Epithelial cell of prostate (primary cell): ENCODE measurements at regions not wholly inside any gene's neighbourhood (a gene's known extent, or its start where the extent isn't known, plus 50 kb on each side); places are given as distances from the start of the nearest gene placed in this dataset.

Experiments used
- DNase-seq: peaks from one replicate; pipeline ENCODE4 v3.0.0-alpha.2; 2011; ENCODE audit warnings: low read depth, low spot score
- H3K27ac ChIP-seq: fragments of 450-650 bp; 2 replicates; pipeline ENCODE4 v1.5.1; 2017; ENCODE audit warnings: mild to moderate bottlenecking

DNA sequence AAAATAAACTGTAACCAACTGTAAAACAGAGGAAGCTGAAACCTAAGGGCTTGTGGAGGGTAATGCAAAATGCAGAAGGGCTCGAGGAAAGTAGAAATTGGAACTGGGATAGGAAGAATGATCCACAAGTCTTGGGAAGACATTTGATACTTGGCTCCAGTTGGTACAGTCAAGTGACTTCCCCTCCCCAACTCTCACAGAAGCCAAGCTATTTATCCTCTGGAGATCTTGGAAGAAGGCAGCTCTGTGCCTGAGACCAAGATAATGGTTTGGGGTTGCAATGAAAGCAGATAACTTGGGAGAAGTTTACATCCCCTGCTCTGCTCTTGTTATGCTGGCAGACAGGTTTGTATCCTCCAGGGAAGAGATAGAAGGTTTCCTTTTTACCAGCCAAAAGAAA lies 198.9 kb upstream of the ZC3H12C start:
- H3K27ac ChIP-seq = no peak overlapping the region
- no peak for DNase-seq

DNA sequence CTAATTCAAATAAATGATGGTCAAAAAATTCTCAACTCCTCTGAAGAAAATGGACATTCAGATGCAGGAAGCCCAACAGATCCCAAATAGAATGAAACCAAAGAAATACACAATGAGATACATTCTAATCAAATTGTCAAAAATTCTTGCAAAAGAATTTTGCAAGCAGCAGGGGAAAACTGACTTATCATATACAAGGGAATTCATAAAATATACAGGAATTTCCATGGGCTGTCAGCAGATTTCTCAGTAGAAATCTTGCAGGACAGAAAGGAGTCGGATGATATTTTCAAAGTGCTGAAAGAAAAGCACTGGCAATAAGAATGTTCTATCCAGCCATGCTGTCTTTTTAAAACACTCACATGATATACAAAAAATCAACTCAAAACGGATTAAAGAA lies 194.6 kb upstream of the ZC3H12C start:
- DNase-seq = no peak
- H3K27ac ChIP-seq = no peak overlapping the region

GRCh38 chr11:109902764-109903433 lies 190.3 kb upstream of the ZC3H12C start:
- no peak for DNase-seq
- H3K27ac ChIP-seq = no peak overlapping the region

DNA sequence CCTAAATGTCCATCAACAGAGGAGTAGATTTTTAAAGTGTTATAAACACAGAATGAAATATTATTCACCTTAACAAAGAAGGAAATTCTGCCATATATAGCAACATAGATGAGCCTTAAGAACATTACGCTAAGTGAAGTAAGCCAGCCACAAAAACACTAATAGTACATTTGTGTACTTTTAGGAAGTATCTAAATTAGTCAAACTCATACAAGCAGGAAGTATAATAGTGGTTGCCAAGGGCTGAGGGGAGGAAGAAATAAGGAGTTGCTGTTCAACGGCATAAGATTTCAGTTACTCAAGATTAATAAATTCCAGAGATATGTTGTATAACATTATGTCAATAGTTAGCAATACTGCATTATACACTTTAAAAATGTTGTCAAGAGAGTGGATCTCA lies 181.7 kb upstream of the ZC3H12C start:
- H3K27ac ChIP-seq = no peak overlapping the region
- no peak for DNase-seq

- H3K27ac ChIP-seq = no peak overlapping the region
- DNase-seq = peak; percentile 55
These were observed 179.2 kb upstream of the ZC3H12C start for GRCh38 chr11:109914038-109914437.

DNA sequence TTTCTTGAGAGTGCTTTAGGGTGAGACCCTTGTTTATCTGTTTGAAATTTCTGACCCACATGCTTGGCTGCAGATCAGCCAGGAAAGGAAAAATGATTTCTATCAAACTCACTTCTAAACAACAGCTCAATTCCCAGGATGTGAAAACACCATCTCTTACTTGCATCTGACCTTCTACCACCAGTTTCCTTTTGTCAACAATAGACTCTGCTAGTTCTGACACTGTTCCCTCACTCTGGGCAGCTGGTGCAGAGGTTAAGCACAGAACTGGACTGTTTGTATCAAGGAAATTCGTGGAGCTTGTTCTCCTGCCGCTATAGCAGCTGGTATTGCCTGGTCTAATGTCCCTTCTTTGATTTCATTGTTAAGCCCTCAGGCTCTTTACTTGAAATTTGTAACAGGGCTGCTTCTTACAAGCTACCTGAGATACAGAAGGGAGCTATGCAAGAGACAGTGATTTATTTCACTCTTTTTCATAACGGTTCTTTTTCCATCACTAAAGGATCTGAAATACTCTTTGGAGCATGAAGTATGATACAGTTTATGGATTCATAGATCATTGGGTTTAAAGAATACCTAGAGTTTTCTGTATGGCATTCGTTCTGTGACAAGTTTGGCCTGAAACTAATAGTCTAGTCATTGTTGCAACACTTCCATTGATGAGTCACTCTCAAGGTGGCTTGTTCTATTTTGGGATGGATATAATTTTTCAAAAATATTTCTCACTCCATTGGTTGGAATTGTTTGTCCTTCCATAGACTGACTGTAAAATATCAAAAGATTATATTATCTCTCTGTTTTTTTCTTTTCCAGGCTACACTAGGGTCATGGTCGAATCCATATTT lies 178.2 kb upstream of the ZC3H12C start:
- peak; percentile 3 for DNase-seq
- H3K27ac ChIP-seq = peak overlapping the region; percentile 14

- H3K27ac ChIP-seq = no peak overlapping the region
- DNase-seq = no peak
These were observed 166.3 kb upstream of the ZC3H12C start for GRCh38 chr11:109926941-109927340.

DNA sequence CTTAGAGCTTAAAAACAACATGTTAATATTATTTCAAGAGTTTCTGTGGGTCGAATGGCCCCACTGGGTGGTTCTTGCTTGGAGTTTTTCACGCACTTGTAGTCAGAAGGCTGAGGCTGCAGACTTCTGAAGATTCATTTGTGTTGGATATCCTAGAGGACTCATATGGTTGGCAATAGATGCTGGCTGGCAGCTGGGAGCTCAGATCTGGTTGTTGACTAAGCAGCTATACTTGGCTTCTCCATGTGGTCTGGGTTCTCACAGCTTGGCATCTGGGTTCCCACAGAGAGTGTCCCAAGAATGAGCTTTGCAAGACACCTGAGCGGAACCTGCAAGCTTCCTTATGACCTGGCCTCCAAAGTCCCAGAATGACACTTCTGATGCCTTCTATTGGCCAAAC lies 163.9 kb upstream of the ZC3H12C start:
- H3K27ac ChIP-seq = no peak overlapping the region
- DNase-seq = no peak

GRCh38 chr11:109933126-109933525 lies 160.1 kb upstream of the ZC3H12C start:
- H3K27ac ChIP-seq = no peak overlapping the region
- DNase-seq = no peak

DNA sequence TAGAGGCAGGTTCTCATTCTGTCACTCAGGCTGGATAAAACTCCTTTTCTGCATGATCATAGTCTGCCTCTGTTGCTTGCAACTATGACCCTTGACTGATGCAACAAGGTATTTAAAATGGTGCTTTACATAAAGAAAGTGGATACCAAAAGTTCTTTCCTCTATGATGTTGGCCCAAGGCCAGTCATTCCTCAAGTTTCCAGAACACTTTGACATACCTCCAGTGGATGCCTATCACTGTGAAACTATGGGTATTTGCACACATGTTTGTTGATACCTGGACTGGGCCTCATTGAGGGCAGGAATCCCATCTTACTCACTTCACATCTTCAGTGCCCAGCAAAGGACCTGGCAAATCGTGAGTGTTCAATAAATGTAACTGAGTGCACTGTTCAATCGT lies 159.0 kb upstream of the ZC3H12C start:
- DNase-seq = no peak
- H3K27ac ChIP-seq = no peak overlapping the region

DNA sequence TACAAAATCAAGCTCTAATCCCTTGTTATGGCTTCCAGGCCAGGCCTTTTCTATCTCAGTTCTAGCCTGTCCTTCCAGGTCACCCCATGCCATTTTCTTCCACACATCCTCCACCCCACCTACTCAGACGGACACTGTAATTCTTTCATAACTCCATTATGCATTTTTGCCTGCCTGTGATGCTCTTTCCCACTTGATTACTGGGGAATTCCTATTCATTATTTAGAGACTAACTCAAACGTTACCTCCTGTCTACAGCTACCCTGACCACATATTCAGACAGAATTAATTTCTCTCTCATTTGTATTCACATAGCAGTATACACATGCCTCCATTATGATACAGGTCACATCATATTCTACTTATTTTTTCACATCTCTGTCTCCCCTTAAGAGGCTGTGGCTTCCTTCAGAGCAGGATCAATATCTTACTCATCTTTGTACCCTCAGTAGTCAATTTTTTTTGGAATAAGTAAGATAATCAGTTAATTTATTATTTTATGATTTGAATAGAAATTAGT lies 156.5 kb upstream of the ZC3H12C start:
- no peak overlapping the region for H3K27ac ChIP-seq
- DNase-seq = no peak

DNA sequence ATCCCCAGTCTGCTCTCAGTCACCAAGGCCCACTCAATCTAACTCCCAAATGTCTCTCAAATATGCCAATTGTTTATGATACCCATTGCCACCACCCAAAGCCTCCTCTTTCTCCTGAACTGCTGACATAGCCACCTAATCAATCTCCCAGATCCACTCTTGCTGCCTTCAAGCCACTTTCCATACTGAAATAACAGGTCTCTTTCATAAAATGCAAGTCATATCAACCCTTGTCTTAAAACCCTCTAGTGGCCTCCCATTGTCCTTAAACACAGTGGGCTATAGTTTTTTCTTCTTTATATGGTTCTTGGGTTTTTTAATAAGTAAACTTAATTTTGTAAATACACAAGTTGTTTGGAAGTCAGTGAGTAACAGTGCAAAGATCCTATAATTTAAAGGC lies 155.2 kb upstream of the ZC3H12C start:
- DNase-seq = no peak
- H3K27ac ChIP-seq = no peak overlapping the region

GRCh38 chr11:109939166-109939810 lies 153.9 kb upstream of the ZC3H12C start:
- H3K27ac ChIP-seq = no peak overlapping the region
- DNase-seq = peak; percentile 33

DNA sequence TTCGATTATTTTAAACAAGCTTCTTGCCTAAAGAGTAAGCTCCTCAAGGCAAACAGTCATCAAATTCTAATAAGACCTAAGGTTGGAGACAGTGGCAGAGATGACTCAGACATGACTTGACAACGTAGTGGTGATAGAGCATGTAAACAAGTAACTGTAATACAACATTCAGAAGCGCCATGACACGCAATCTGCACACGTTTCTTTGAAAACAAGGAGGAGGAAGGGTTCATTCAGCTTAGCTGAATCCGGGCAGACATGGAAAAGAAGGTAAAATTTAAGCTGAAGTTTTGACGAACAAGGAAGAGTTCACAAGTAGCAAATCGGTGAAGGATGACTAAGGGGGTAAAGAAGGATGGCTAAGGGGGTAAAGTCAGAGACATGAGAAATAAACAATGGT lies 152.4 kb upstream of the ZC3H12C start:
- H3K27ac ChIP-seq = no peak overlapping the region

DNA sequence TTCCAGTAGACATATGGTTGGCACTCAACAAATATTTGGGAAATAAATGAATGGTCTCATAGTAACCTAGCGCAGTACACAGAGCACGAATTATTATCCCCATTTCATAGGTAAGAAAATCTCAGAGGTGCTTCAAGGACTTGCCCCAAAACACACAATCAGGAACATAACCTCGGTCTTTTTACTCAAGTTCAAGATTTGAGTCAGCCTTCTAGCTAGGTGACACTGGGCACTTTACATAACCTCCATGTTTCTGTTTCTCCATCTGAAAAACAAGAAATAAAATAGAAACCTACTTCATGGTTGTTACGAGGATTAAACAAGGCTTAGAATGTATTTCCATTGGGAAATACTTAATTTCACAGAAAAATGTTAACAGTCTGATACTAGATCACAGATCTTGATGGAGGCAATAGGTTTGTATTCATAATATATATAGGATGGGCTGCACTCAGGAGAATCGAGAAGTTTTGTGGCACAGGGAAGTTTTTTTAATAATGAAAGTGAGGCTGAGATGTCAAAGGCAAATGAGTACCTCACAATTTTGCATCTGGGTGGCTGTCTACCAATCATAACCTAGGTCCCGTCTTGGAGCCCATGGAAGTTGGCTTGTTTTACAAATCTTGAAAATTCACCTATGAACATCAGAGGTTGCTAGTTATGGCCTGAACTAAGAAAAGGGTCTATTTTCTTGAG lies 147.4 kb upstream of the ZC3H12C start:
- H3K27ac ChIP-seq = no peak overlapping the region

More for the DNA sequence above, 152.4 kb upstream of the ZC3H12C start:
- DNase-seq = peak; percentile 84

DNA sequence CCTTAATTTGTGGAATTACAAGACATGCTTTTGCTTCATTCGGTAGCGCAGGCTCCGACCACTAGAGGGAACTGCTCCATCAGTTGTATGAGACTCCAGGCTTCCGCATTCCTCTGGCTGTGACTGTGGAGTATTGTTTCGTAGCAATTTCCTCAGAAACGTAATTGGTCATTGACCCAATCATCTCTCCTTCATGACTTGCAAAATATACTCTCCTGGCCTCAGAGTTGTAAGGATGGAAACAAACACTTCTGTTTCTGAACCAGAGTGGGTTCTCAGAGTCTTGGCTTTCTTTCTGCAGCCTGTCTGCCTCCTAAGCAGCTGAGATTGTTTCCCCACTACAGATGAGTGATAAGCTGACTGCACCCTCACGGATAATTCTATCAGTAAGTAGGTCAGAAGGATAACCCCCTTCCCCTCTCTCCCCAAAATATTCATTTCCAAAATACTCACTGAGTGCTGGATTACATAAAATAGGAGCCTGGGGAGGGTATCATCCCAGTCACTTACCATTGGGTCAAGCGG lies 146.8 kb upstream of the ZC3H12C start:
- peak; percentile 59 for DNase-seq
- peak overlapping the region; percentile 44 for H3K27ac ChIP-seq

More for the DNA sequence above, 147.4 kb upstream of the ZC3H12C start:
- no peak for DNase-seq

- no peak for DNase-seq
These were observed 138.7 kb upstream of the ZC3H12C start for GRCh38 chr11:109954534-109954933.

GRCh38 chr11:109956124-109956793 lies 136.9 kb upstream of the ZC3H12C start:
- H3K27ac ChIP-seq = no peak overlapping the region
- no peak for DNase-seq

More at GRCh38 chr11:109954534-109954933, 138.7 kb upstream of the ZC3H12C start:
- no peak overlapping the region for H3K27ac ChIP-seq

DNA sequence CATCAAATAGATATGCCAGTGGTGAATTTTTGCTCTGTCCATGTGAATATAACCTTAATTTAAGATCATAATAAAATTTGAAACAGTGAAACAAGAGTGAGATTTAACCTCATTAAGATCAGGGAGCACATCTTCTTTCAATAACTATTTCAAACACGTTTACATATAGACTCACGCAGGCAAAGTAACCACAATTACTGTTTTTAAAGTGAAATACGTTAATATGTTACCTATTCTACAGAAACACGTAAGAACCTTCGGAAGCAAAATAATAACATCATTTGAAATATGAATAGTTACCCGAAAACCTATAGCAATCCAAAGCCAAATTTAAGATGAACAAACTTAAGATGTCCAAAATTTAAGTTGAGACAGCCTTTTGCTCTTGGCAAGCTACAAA lies 136.2 kb upstream of the ZC3H12C start:
- no peak overlapping the region for H3K27ac ChIP-seq
- DNase-seq = no peak

GRCh38 chr11:109957601-109958000 lies 135.6 kb upstream of the ZC3H12C start:
- DNase-seq = no peak
- H3K27ac ChIP-seq = no peak overlapping the region
